ENCODE measurements at regions not wholly inside any gene's neighbourhood (a gene's known extent, or its start where the extent isn't known, plus 50 kb on each side); places are given as distances from the start of the nearest gene placed in this dataset.

- no peak for DNase-seq (ENCODE audit: low read depth)
- no peak for TF ChIP-seq CTCF (IDR thresholded peaks at IDR 0.05; ENCODE audit: insufficient read depth, low read length)
- no peak overlapping the region for H3K4me3 ChIP-seq (ENCODE audit: low read depth, low read length)
These were observed 209.4 kb upstream of the NEIL3 start for GRCh38 chr4:177100307-177100706.

- DNase-seq (ENCODE audit: low read depth) = no peak
- no peak overlapping the region for H3K4me3 ChIP-seq (ENCODE audit: low read depth, low read length)
- TF ChIP-seq CTCF (IDR thresholded peaks at IDR 0.05; ENCODE audit: insufficient read depth, low read length) = no peak
These were observed 206.1 kb upstream of the NEIL3 start for GRCh38 chr4:177103619-177104018.

GRCh38 chr4:177105536-177105935, 204.1 kb upstream of the NEIL3 start:
- peak; percentile 84 for DNase-seq (ENCODE audit: low read depth)
- no peak for TF ChIP-seq CTCF (IDR thresholded peaks at IDR 0.05; ENCODE audit: insufficient read depth, low read length)

GRCh38 chr4:177107288-177107921, 202.3 kb upstream of the NEIL3 start:
- no peak for TF ChIP-seq CTCF (IDR thresholded peaks at IDR 0.05; ENCODE audit: insufficient read depth, low read length)
- no peak overlapping the region for H3K4me3 ChIP-seq (ENCODE audit: low read depth, low read length)
- DNase-seq (ENCODE audit: low read depth) = peak; percentile 79

More at GRCh38 chr4:177105536-177105935, 204.1 kb upstream of the NEIL3 start:
- H3K4me3 ChIP-seq (ENCODE audit: low read depth, low read length) = no peak overlapping the region

- DNase-seq (ENCODE audit: low read depth) = peak; percentile 76
- TF ChIP-seq CTCF (IDR thresholded peaks at IDR 0.05; ENCODE audit: insufficient read depth, low read length) = peak; percentile 61
- no peak overlapping the region for H3K4me3 ChIP-seq (ENCODE audit: low read depth, low read length)
These were observed 201.0 kb upstream of the NEIL3 start for GRCh38 chr4:177108708-177109107.

GRCh38 chr4:177109769-177110168, 199.9 kb upstream of the NEIL3 start:
- no peak overlapping the region for H3K4me3 ChIP-seq (ENCODE audit: low read depth, low read length)
- no peak for DNase-seq (ENCODE audit: low read depth)
- TF ChIP-seq CTCF (IDR thresholded peaks at IDR 0.05; ENCODE audit: insufficient read depth, low read length) = no peak

- no peak overlapping the region for H3K4me3 ChIP-seq (ENCODE audit: low read depth, low read length)
- DNase-seq (ENCODE audit: low read depth) = no peak
- TF ChIP-seq CTCF (IDR thresholded peaks at IDR 0.05; ENCODE audit: insufficient read depth, low read length) = no peak
These were observed 193.5 kb upstream of the NEIL3 start for GRCh38 chr4:177116161-177116560.
